H1 (cell line): ENCODE measurements at regions not wholly inside any gene's neighbourhood (a gene's known extent, or its start where the extent isn't known, plus 50 kb on each side); places are given as distances from the start of the nearest gene placed in this dataset.

ENCODE experiments used
- CTCF ChIA-PET: fragments of 300-600 bp; sonication (Branson Sonifier 250); formaldehyde crosslinking; loops from one replicate; lab custom pipeline; 2021; ENCODE audit not compliant: partially characterized antibody; lab: Charles Lee
- POLR2A ChIA-PET: fragments of 300-600 bp; sonication (Branson Sonifier 250); formaldehyde crosslinking; loops from one replicate; lab custom pipeline; 2021; ENCODE audit warnings: inconsistent platforms; ENCODE audit not compliant: partially characterized antibody; lab: Charles Lee
- DNase-seq, 2 experiments: peaks; one replicate each; pipeline versions ENCODE4 v3.0.0 to v3.0.0-alpha.2; 2010 to 2022; ENCODE audit warnings: low spot score in 2 of 2, low read depth in 1 of 2, mixed read lengths in 1 of 2
- FAIRE-seq: peaks from 2 replicates; lab custom pipeline; 2011; peaks lifted over from hg19 to GRCh38; lab: Jason Lieb, UNC
- H2AFZ ChIP-seq: 2 replicates; pipeline ENCODE4 v1.8.1; 2012; ENCODE audit warnings: low read length, inconsistent platforms
- H2AK5ac ChIP-seq: 2 replicates; pipeline ENCODE4 v1.6.1; 2013; ENCODE audit warnings: low read depth, low read length
- H2BK120ac ChIP-seq: replicated peaks from 2 replicates; pipeline ENCODE3; 2013; ENCODE audit warnings: low read depth, low read length, inconsistent platforms
- H2BK12ac ChIP-seq: 2 replicates; pipeline ENCODE4 v1.6.1; 2013; ENCODE audit warnings: low read depth, low read length
- H2BK15ac ChIP-seq: 2 replicates; pipeline ENCODE4 v1.6.1; 2013; ENCODE audit warnings: low read length
- H2BK20ac ChIP-seq: 2 replicates; pipeline ENCODE4 v1.6.1; 2013; ENCODE audit warnings: low read length
- H2BK5ac ChIP-seq: 2 replicates; pipeline ENCODE4 v1.6.1; 2013; ENCODE audit warnings: low read depth, low read length
- H3K14ac ChIP-seq: 2 replicates; pipeline ENCODE4 v1.6.1; 2013; ENCODE audit warnings: inconsistent platforms; ENCODE audit not compliant: insufficient read length
- H3K18ac ChIP-seq: 2 replicates; pipeline ENCODE4 v1.6.1; 2013; ENCODE audit warnings: low read length; ENCODE audit errors: extremely low read depth
- H3K23ac ChIP-seq: 2 replicates; pipeline ENCODE4 v1.6.1; 2013; ENCODE audit warnings: inconsistent platforms; ENCODE audit not compliant: insufficient read length
- H3K23me2 ChIP-seq: 2 replicates; pipeline ENCODE4 v1.6.1; 2013; ENCODE audit warnings: low read depth, low read length
- H3K27ac ChIP-seq: 2 replicates; pipeline ENCODE4 v1.6.1; 2011; ENCODE audit warnings: low read depth, low read length, inconsistent platforms
- H3K27me3 ChIP-seq, 4 experiments: replicated peaks in 1 of 4; 1 replicate in 1 of 4; 2 replicates in 3 of 4; pipeline versions ENCODE4 v1.6.1 to v1.8.1; 2011 to 2013; ENCODE audit warnings: low read length in 3 of 4, mild to moderate bottlenecking in 3 of 4, inconsistent platforms in 2 of 4, mixed read lengths in 2 of 4, moderate library complexity in 1 of 4; ENCODE audit not compliant: control insufficient read depth in 3 of 4, insufficient read depth in 3 of 4; ENCODE audit errors: extremely low read depth in 1 of 4
- H3K36me3 ChIP-seq, 4 experiments: 2 replicates each; pipeline versions ENCODE4 v1.6.1 to v1.8.1; 2011 to 2013; ENCODE audit warnings: mild to moderate bottlenecking in 4 of 4, low read length in 3 of 4, moderate library complexity in 2 of 4, control low read depth in 1 of 4, inconsistent platforms in 1 of 4; ENCODE audit not compliant: insufficient read depth in 4 of 4, control insufficient read depth in 2 of 4
- H3K4ac ChIP-seq: replicated peaks from 2 replicates; pipeline ENCODE3; 2013; ENCODE audit warnings: low read length, low read depth, mixed read lengths, inconsistent platforms; ENCODE audit not compliant: insufficient read length
- H3K4me1 ChIP-seq, 4 experiments: replicated peaks in 1 of 4; 1 replicate in 1 of 4; 2 replicates in 3 of 4; pipeline versions ENCODE4 v1.6.1 to v1.8.1; 2011 to 2013; ENCODE audit warnings: low read length in 3 of 4, inconsistent platforms in 2 of 4, mixed read lengths in 1 of 4; ENCODE audit not compliant: insufficient read depth in 4 of 4, control insufficient read depth in 3 of 4
- H3K4me2 ChIP-seq, 2 experiments: 2 replicates each; pipeline versions ENCODE4 v1.6.1 to v1.8.1; 2011 to 2013; ENCODE audit warnings: low read depth in 2 of 2, low read length in 2 of 2, control low read depth in 1 of 2, inconsistent platforms in 1 of 2, mild to moderate bottlenecking in 1 of 2; ENCODE audit not compliant: insufficient read depth in 1 of 2
- H3K4me3 ChIP-seq, 4 experiments: fragments of 200-600, 300-600 bp in 1 of 4; sonication (generic), shearing (Covaris generic), sonication (Bioruptor Twin) in 1 of 4; 2 replicates each; pipeline versions ENCODE4 v1.5.1 to v1.8.1; 2011 to 2016; ENCODE audit warnings: low read length in 4 of 4, low read depth in 3 of 4, control low read depth in 2 of 4, inconsistent platforms in 2 of 4, mild to moderate bottlenecking in 2 of 4, mixed read lengths in 1 of 4, moderate library complexity in 1 of 4; ENCODE audit not compliant: insufficient read depth in 2 of 4; ENCODE audit errors: extremely low read depth in 1 of 4
- H3K56ac ChIP-seq: replicated peaks from 2 replicates; pipeline ENCODE3; 2013; ENCODE audit warnings: low read depth, mild to moderate bottlenecking, mixed read lengths, low read length, inconsistent platforms; ENCODE audit not compliant: insufficient read length
- H3K79me1 ChIP-seq: 2 replicates; pipeline ENCODE4 v1.6.1; 2013; ENCODE audit warnings: low read depth, low read length, control low read depth
- H3K79me2 ChIP-seq, 2 experiments: 2 replicates each; pipeline versions ENCODE4 v1.6.1 to v1.8.1; 2012 to 2013; ENCODE audit warnings: low read length in 2 of 2, mild to moderate bottlenecking in 2 of 2, inconsistent platforms in 1 of 2; ENCODE audit not compliant: insufficient read depth in 2 of 2, control insufficient read depth in 1 of 2
- H3K9ac ChIP-seq, 4 experiments: replicated peaks in 1 of 4; 1 replicate in 1 of 4; 2 replicates in 3 of 4; pipeline versions ENCODE4 v1.6.1 to v1.8.1; 2011 to 2013; ENCODE audit warnings: low read depth in 3 of 4, low read length in 3 of 4, control low read depth in 2 of 4, mild to moderate bottlenecking in 2 of 4, moderate library complexity in 2 of 4, inconsistent platforms in 1 of 4; ENCODE audit errors: extremely low read depth in 1 of 4
- H3K9me3 ChIP-seq, 2 experiments: 2 replicates each; pipeline versions ENCODE4 v1.6.1 to v1.8.1; 2012 to 2013; ENCODE audit warnings: mild to moderate bottlenecking in 2 of 2, moderate library complexity in 2 of 2, control low read depth in 1 of 2, inconsistent platforms in 1 of 2, low read depth in 1 of 2, low read length in 1 of 2, mixed read lengths in 1 of 2; ENCODE audit not compliant: insufficient read depth in 2 of 2
- H4K20me1 ChIP-seq, 2 experiments: replicated peaks in 1 of 2; 2 replicates each; pipeline versions ENCODE3 to v1.8.1; 2011 to 2013; ENCODE audit warnings: inconsistent platforms in 2 of 2, low read length in 2 of 2, mild to moderate bottlenecking in 1 of 2; ENCODE audit not compliant: insufficient read depth in 2 of 2, control insufficient read depth in 1 of 2
- H4K5ac ChIP-seq: 2 replicates; pipeline ENCODE4 v1.6.1; 2013; ENCODE audit warnings: low read length, low read depth, mixed read lengths, inconsistent platforms; ENCODE audit not compliant: insufficient read length
- H4K8ac ChIP-seq: 2 replicates; pipeline ENCODE4 v1.8.0; 2013; ENCODE audit warnings: mild to moderate bottlenecking, moderate library complexity, low read length, inconsistent platforms; ENCODE audit not compliant: insufficient read depth; ENCODE audit errors: extremely low read depth
- H4K91ac ChIP-seq: replicated peaks from 2 replicates; pipeline ENCODE3; 2013; ENCODE audit warnings: low read length, mixed read lengths, inconsistent platforms; ENCODE audit not compliant: insufficient read length
- CTCF ChIP-seq, 3 experiments: IDR thresholded peaks; 1 replicate in 2 of 3; 2 replicates in 1 of 3; pipeline versions ENCODE4 v1.5.1 to v1.6.1; 2011; ENCODE audit warnings: low read length in 3 of 3, mild to moderate bottlenecking in 3 of 3, inconsistent platforms in 2 of 3, low read depth in 1 of 3, moderate library complexity in 1 of 3; ENCODE audit not compliant: insufficient read depth in 1 of 3; ENCODE audit errors: control extremely low read depth in 1 of 3
- WGBS, 2 experiments: shearing (Covaris generic) in 1 of 2; methylation state at CpG; one replicate each; pipeline versions ENCODE4 v1.1.6 to v1.1.7; 2013 to 2015; ENCODE audit warnings: low lambda C conversion rate in 2 of 2, mixed read lengths in 2 of 2, inconsistent platforms in 1 of 2, low coverage in 1 of 2, missing lambda C conversion rate in 1 of 2; ENCODE audit not compliant: insufficient replicate concordance in 2 of 2, insufficient coverage in 1 of 2, insufficient read length in 1 of 2; ENCODE audit errors: extremely low coverage in 1 of 2, missing lambda C conversion rate in 1 of 2; 5-methylcytosine and 5-hydroxymethylcytosine counted together

DNA sequence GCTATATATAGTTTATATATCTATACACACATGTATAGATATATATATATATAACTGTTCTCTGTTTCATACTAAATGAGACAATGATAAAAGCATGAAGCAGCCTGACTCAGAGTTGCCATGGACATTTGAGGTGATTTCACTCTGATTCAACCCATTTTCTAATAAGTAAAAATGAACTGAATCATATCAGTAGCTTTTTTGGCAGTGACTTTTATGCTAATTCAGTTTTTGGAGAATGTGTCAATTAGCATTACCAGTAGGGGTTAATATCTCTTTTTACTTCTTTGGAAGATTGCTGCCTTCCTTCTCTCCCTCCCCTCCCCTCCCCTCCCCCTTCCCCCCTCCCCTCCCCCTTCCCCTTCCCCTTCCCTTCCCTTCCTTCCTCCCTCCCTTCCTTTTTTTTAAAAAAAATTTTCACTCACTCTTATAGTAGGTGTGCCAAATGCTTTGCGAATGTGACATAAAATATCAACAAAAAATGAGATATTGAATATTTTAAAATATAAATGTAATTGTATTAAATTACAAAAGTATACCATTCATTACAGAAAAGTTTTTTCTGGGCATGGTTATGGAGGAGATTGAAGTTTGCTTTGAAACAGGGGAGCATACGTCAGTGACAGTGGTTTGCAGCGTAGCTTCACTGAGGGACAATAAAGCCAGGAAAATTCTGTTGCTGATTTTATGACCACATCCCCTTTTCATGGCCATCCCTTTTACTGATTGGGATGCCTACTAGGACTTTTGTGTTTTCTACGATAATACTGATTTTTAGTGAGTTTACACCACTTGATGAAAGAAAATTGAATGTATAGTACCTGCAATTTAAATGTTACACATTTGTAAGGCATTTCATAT is 64.0 kb upstream of the KLF6 start:
- Histone ChIP-seq H4K5ac (no peak overlapping the region), H3K23me2 (no peaks in the 10 kb centered on the region), H2BK5ac (no peak overlapping the region), H3K9ac (no peak overlapping the region), H4K91ac (no peak overlapping the region), H3K56ac (no peak overlapping the region), H3K23ac (no peak overlapping the region), H3K36me3 (no peaks in the 10 kb centered on the region), H3K9me3 (no peaks in the 10 kb centered on the region), H3K4me2 (no peak overlapping the region), H2BK15ac (no peak overlapping the region), H4K8ac (no peak overlapping the region), H2BK12ac (no peak overlapping the region), H2AFZ (no peak overlapping the region), H3K27me3 (no peaks in the 10 kb centered on the region), H3K79me1 (no peaks in the 10 kb centered on the region), H3K4me1 (peaks cover 0 to 3% (median 2%) of the 10 kb centered on the region in 4 experiments; a peak in 3 of 7 replicates), H2BK20ac (no peak overlapping the region), H3K79me2 (no peaks in the 10 kb centered on the region), H2BK120ac (no peak overlapping the region), H3K4me3 (no peak overlapping the region), H3K27ac (no peak overlapping the region), H3K14ac (no peak overlapping the region), H4K20me1 (no peaks in the 10 kb centered on the region), H3K4ac (no peak overlapping the region), H2AK5ac (no peak overlapping the region), H3K18ac (no peak overlapping the region)
- FAIRE-seq (no peak), DNase-seq (no peak)
- ChIA-PET POLR2A (interaction anchor here (1.1 kb wide), 1 partner anchor 64 kb away, joined by 3 read pairs; the partner anchor contains the start of gene KLF6), CTCF (no interaction called here)
- TF ChIP-seq CTCF (IDR thresholded peaks at IDR 0.05; ENCODE audit: control extremely low read depth in 1 of 3, insufficient read depth in 1 of 3, low read depth in 1 of 3, low read length in 3 of 3): no peak
- 92% methylated on average over 4 of the region's 4 CpGs; no CpG with 5 or more reads in 1 of the 2 experiments for WGBS, 2 experiments
